WTC11 (cell line): ENCODE measurements at regions not wholly inside any gene's neighbourhood (a gene's known extent, or its start where the extent isn't known, plus 50 kb on each side); places are given as distances from the start of the nearest gene placed in this dataset.
"Not testable (repeated sequence)": the region's sequence is repeated elsewhere in the genome, so short reads cannot be mapped to it uniquely, and the experiment has no call there.

Experiments used
- ATAC-seq: fragments of 200-7000 bp; cut with Tn5 transposase; 2 replicates; pipeline ENCODE4 v1.10.0; 2021; ENCODE audit warnings: mild to moderate bottlenecking, moderate library complexity
- CTCF ChIA-PET: fragments of 300-600 bp; sonication (Branson Sonifier 250); formaldehyde crosslinking; loops from one replicate; lab custom pipeline; 2021; ENCODE audit warnings: antibody characterized with exemption; lab: Charles Lee
- POLR2A ChIA-PET: fragments of 350-600 bp; sonication (Branson Sonifier 250); formaldehyde crosslinking; loops from one replicate; lab custom pipeline; 2021; ENCODE audit warnings: antibody characterized with exemption; lab: Charles Lee
- DNase-seq: peaks from one replicate; pipeline ENCODE4 v3.0.0; 2021; ENCODE audit warnings: low spot score
- H3K27ac Mint-ChIP-seq: 2 replicates; pipeline ENCODE4 v1.8.0; 2021; ENCODE audit warnings: mixed read lengths
- H3K27me3 Mint-ChIP-seq: 2 replicates; pipeline ENCODE4 v1.8.0; 2021; ENCODE audit warnings: low read depth, mild to moderate bottlenecking, moderate library complexity, mixed read lengths
- H3K36me3 Mint-ChIP-seq: 2 replicates; pipeline ENCODE4 v1.8.0; 2021; ENCODE audit warnings: mixed read lengths
- H3K4me1 Mint-ChIP-seq: 2 replicates; pipeline ENCODE4 v1.8.0; 2022; ENCODE audit warnings: mixed read lengths
- H3K4me3 Mint-ChIP-seq: 2 replicates; pipeline ENCODE4 v1.8.0; 2021; ENCODE audit warnings: mild to moderate bottlenecking, moderate library complexity, mixed read lengths
- H3K9me3 Mint-ChIP-seq: 2 replicates; pipeline ENCODE4 v1.8.0; 2021; ENCODE audit warnings: mixed read lengths
- SP1 ChIP-seq: sonication (generic); formaldehyde crosslinking; conservative IDR thresholded peaks from 2 replicates; pipeline ENCODE4 v1.8.1; 2022; ENCODE audit warnings: missing genetic modification reagents

- CTCF ChIA-PET, H3K4me1 Mint-ChIP-seq, H3K27me3 Mint-ChIP-seq, POLR2A ChIA-PET, H3K36me3 Mint-ChIP-seq, H3K9me3 Mint-ChIP-seq, H3K27ac Mint-ChIP-seq: not testable (repeated sequence)
- DNase-seq, result peak; percentile 52
- peak; percentile 49; the same call in 1 of the 2 replicates for TF ChIP-seq SP1 (CRISPR knock-in tag)
- peak; percentile 95 for ATAC-seq
- H3K4me3 Mint-ChIP-seq, result peak overlapping the region; percentile 59
Measured at GRCh38 chr15:32536507-32537172, 56.6 kb upstream of the GOLGA8N start.

GRCh38 chr15:32536057-32536493 lies 57.2 kb upstream of the GOLGA8N start:
- H3K27ac Mint-ChIP-seq, DNase-seq, POLR2A ChIA-PET, H3K36me3 Mint-ChIP-seq, H3K27me3 Mint-ChIP-seq, H3K4me1 Mint-ChIP-seq, H3K4me3 Mint-ChIP-seq, H3K9me3 Mint-ChIP-seq, CTCF ChIA-PET: not testable (repeated sequence)
- peak; percentile 57 for ATAC-seq

- H3K4me3 Mint-ChIP-seq, DNase-seq, H3K36me3 Mint-ChIP-seq, H3K27ac Mint-ChIP-seq, H3K27me3 Mint-ChIP-seq, ATAC-seq, H3K9me3 Mint-ChIP-seq, H3K4me1 Mint-ChIP-seq, CTCF ChIA-PET, POLR2A ChIA-PET: not testable (repeated sequence)
Measured at GRCh38 chr15:32535150-32535898, 57.9 kb upstream of the GOLGA8N start.

- H3K4me3 Mint-ChIP-seq, H3K27ac Mint-ChIP-seq, H3K36me3 Mint-ChIP-seq, H3K9me3 Mint-ChIP-seq, DNase-seq, H3K4me1 Mint-ChIP-seq, CTCF ChIA-PET, ATAC-seq, H3K27me3 Mint-ChIP-seq, POLR2A ChIA-PET: not testable (repeated sequence)
Measured at GRCh38 chr15:32522900-32523299, 67.5 kb upstream of the GOLGA8O start.

GRCh38 chr15:32522421-32522820 lies 67.0 kb upstream of the GOLGA8O start:
- H3K4me3 Mint-ChIP-seq, DNase-seq, CTCF ChIA-PET, H3K4me1 Mint-ChIP-seq, ATAC-seq, H3K9me3 Mint-ChIP-seq, H3K27me3 Mint-ChIP-seq, H3K27ac Mint-ChIP-seq, POLR2A ChIA-PET, H3K36me3 Mint-ChIP-seq: not testable (repeated sequence)

- DNase-seq, CTCF ChIA-PET, ATAC-seq, H3K36me3 Mint-ChIP-seq, H3K4me1 Mint-ChIP-seq, H3K27me3 Mint-ChIP-seq, H3K27ac Mint-ChIP-seq, POLR2A ChIA-PET, H3K9me3 Mint-ChIP-seq, H3K4me3 Mint-ChIP-seq: not testable (repeated sequence)
Measured at GRCh38 chr15:32518976-32519375, 63.5 kb upstream of the GOLGA8O start.

GRCh38 chr15:32518013-32518412 lies 62.6 kb upstream of the GOLGA8O start:
- not testable (repeated sequence) for H3K36me3 Mint-ChIP-seq

GRCh38 chr15:32516954-32517353 lies 61.5 kb upstream of the GOLGA8O start:
- H3K4me3 Mint-ChIP-seq, H3K36me3 Mint-ChIP-seq, H3K27ac Mint-ChIP-seq, H3K4me1 Mint-ChIP-seq, H3K9me3 Mint-ChIP-seq, CTCF ChIA-PET, POLR2A ChIA-PET, DNase-seq, H3K27me3 Mint-ChIP-seq, ATAC-seq: not testable (repeated sequence)

More at GRCh38 chr15:32518013-32518412, 62.6 kb upstream of the GOLGA8O start:
- DNase-seq, H3K9me3 Mint-ChIP-seq, H3K27ac Mint-ChIP-seq, H3K4me3 Mint-ChIP-seq, CTCF ChIA-PET, ATAC-seq, H3K4me1 Mint-ChIP-seq, POLR2A ChIA-PET, H3K27me3 Mint-ChIP-seq: not testable (repeated sequence)

GRCh38 chr15:32513378-32513777 lies 57.9 kb upstream of the GOLGA8O start:
- H3K27me3 Mint-ChIP-seq, ATAC-seq, H3K36me3 Mint-ChIP-seq, H3K27ac Mint-ChIP-seq, DNase-seq, H3K4me1 Mint-ChIP-seq, CTCF ChIA-PET, POLR2A ChIA-PET, H3K9me3 Mint-ChIP-seq, H3K4me3 Mint-ChIP-seq: not testable (repeated sequence)

- H3K27me3 Mint-ChIP-seq, DNase-seq, H3K4me1 Mint-ChIP-seq, ATAC-seq, POLR2A ChIA-PET, CTCF ChIA-PET, H3K36me3 Mint-ChIP-seq, H3K27ac Mint-ChIP-seq, H3K4me3 Mint-ChIP-seq, H3K9me3 Mint-ChIP-seq: not testable (repeated sequence)
Measured at GRCh38 chr15:32510027-32510426, 54.6 kb upstream of the GOLGA8O start.

GRCh38 chr15:32508081-32508480 lies 52.6 kb upstream of the GOLGA8O start:
- H3K27me3 Mint-ChIP-seq, H3K27ac Mint-ChIP-seq, POLR2A ChIA-PET, H3K36me3 Mint-ChIP-seq, H3K4me1 Mint-ChIP-seq, ATAC-seq, CTCF ChIA-PET, H3K4me3 Mint-ChIP-seq, DNase-seq, H3K9me3 Mint-ChIP-seq: not testable (repeated sequence)

- H3K4me3 Mint-ChIP-seq, H3K9me3 Mint-ChIP-seq, CTCF ChIA-PET, H3K4me1 Mint-ChIP-seq, H3K36me3 Mint-ChIP-seq, H3K27me3 Mint-ChIP-seq, POLR2A ChIA-PET, H3K27ac Mint-ChIP-seq, DNase-seq, ATAC-seq: not testable (repeated sequence)
Measured at GRCh38 chr15:32506787-32507186, 51.4 kb upstream of the GOLGA8O start.
